HEK293 (cell line): ENCODE measurements at regions not wholly inside any gene's neighbourhood (a gene's known extent, or its start where the extent isn't known, plus 50 kb on each side); places are given as distances from the start of the nearest gene placed in this dataset.

Source experiments
- CTCF ChIA-PET: fragments of 350-600 bp; formaldehyde crosslinking; extraction: SDS; loops from one replicate; lab custom pipeline; 2021; ENCODE audit warnings: antibody characterized with exemption; lab: Yijun Ruan, JAX
- POLR2A ChIA-PET: fragments of 300-600 bp; formaldehyde crosslinking; extraction: SDS; loops from one replicate; lab custom pipeline; 2020; ENCODE audit warnings: antibody characterized with exemption, inconsistent platforms; lab: Yijun Ruan, JAX
- H3K27ac ChIP-seq: fragments of 200-500 bp; sonication (Bioruptor generic); 2 replicates; pipeline ENCODE4 v1.5.1; 2014; ENCODE audit warnings: low read depth, low read length, control low read depth, inconsistent platforms; ENCODE audit errors: extremely low read depth
- H3K36me3 ChIP-seq, 2 experiments: fragments of 200-500 bp in 1 of 2; sonication (Bioruptor generic) in 1 of 2; 1 replicate in 1 of 2; 2 replicates in 1 of 2; pipeline ENCODE4 v1.5.1; 2014 to 2017; ENCODE audit warnings: inconsistent platforms in 2 of 2, low read length in 2 of 2; ENCODE audit not compliant: control insufficient read depth in 2 of 2, insufficient read depth in 1 of 2
- H3K4me1 ChIP-seq: fragments of 200-500 bp; sonication (Bioruptor generic); 2 replicates; pipeline ENCODE4 v1.5.1; 2014; ENCODE audit warnings: mild to moderate bottlenecking, low read length, inconsistent platforms; ENCODE audit not compliant: control insufficient read depth, insufficient read depth
- H3K4me3 ChIP-seq: 2 replicates; pipeline ENCODE4 v1.5.1; 2011; ENCODE audit warnings: low read depth, mild to moderate bottlenecking, control low read depth, low read length, moderate library complexity
- H3K9me3 ChIP-seq: fragments of 200-500 bp; sonication (Bioruptor generic); 2 replicates; pipeline ENCODE4 v1.5.1; 2014; ENCODE audit warnings: low read depth, low read length, inconsistent platforms; ENCODE audit not compliant: control insufficient read depth, insufficient read depth
- BCL11A ChIP-seq: fragments of 450-650 bp; formaldehyde crosslinking; IDR thresholded peaks from 2 replicates; pipeline ENCODE4 v1.5.1; 2016; ENCODE audit warnings: low read depth, missing biosample characterization, missing genetic modification characterization
- GLIS1 ChIP-seq: fragments of 450-650 bp; formaldehyde crosslinking; IDR thresholded peaks from 2 replicates; pipeline ENCODE4 v1.5.1; 2016; ENCODE audit warnings: missing biosample characterization, missing genetic modification characterization
- HOXA7 ChIP-seq: sonication (generic); formaldehyde crosslinking; IDR thresholded peaks from 2 replicates; pipeline ENCODE4 v1.8.1; 2022; ENCODE audit warnings: missing genetic modification reagents, borderline replicate concordance
- HOXC10 ChIP-seq: sonication (generic); formaldehyde crosslinking; IDR thresholded peaks from 2 replicates; pipeline ENCODE4 v1.8.1; 2023; ENCODE audit warnings: mild to moderate bottlenecking, missing genetic modification reagents
- IKZF3 ChIP-seq: fragments of 450-650 bp; IDR thresholded peaks from 2 replicates; pipeline ENCODE4 v1.5.0; 2018; ENCODE audit warnings: missing biosample characterization, mild to moderate bottlenecking, missing genetic modification characterization, moderate library complexity
- KLF1 ChIP-seq: fragments of 450-650 bp; formaldehyde crosslinking; IDR thresholded peaks from 2 replicates; pipeline ENCODE4 v1.5.1; 2016; ENCODE audit warnings: missing biosample characterization, missing genetic modification characterization
- KLF17 ChIP-seq: fragments of 450-650 bp; formaldehyde crosslinking; IDR thresholded peaks from 2 replicates; pipeline ENCODE4 v1.5.1; 2016; ENCODE audit warnings: missing biosample characterization, missing genetic modification characterization
- SALL2 ChIP-seq: fragments of 450-650 bp; formaldehyde crosslinking; IDR thresholded peaks from 2 replicates; pipeline ENCODE4 v1.5.0; 2017; ENCODE audit warnings: missing biosample characterization, mild to moderate bottlenecking, missing genetic modification characterization, borderline replicate concordance
- ZFP41 ChIP-seq: fragments of 450-650 bp; formaldehyde crosslinking; IDR thresholded peaks from 2 replicates; pipeline ENCODE4 v1.5.1; 2016; ENCODE audit warnings: missing biosample characterization, missing genetic modification characterization, borderline replicate concordance
- ZNF10 ChIP-seq: fragments of 450-650 bp; formaldehyde crosslinking; IDR thresholded peaks from 2 replicates; pipeline ENCODE4 v1.5.1; 2017; ENCODE audit warnings: missing biosample characterization, missing genetic modification characterization
- ZNF138 ChIP-seq: fragments of 450-650 bp; formaldehyde crosslinking; IDR thresholded peaks from 2 replicates; pipeline ENCODE4 v1.5.1; 2016; ENCODE audit warnings: missing biosample characterization, missing genetic modification characterization, borderline replicate concordance
- ZNF19 ChIP-seq: fragments of 450-650 bp; formaldehyde crosslinking; IDR thresholded peaks from 2 replicates; pipeline ENCODE4; 2016; ENCODE audit warnings: missing biosample characterization, missing genetic modification characterization, low read depth
- ZNF324 ChIP-seq: fragments of 450-650 bp; formaldehyde crosslinking; IDR thresholded peaks from 2 replicates; pipeline ENCODE4 v1.5.1; 2016; ENCODE audit warnings: missing biosample characterization, missing genetic modification characterization
- ZNF350 ChIP-seq: fragments of 450-650 bp; formaldehyde crosslinking; IDR thresholded peaks from 2 replicates; pipeline ENCODE4 v1.5.0; 2017; ENCODE audit warnings: missing biosample characterization, mild to moderate bottlenecking, missing genetic modification characterization
- ZNF391 ChIP-seq: fragments of 450-650 bp; formaldehyde crosslinking; IDR thresholded peaks from 2 replicates; pipeline ENCODE4 v1.5.1; 2016; ENCODE audit warnings: low read depth, missing biosample characterization, missing genetic modification characterization, borderline replicate concordance
- ZNF394 ChIP-seq: fragments of 450-650 bp; formaldehyde crosslinking; IDR thresholded peaks from 2 replicates; pipeline ENCODE4 v1.5.1; 2016; ENCODE audit warnings: missing biosample characterization, missing genetic modification characterization, mild to moderate bottlenecking, moderate library complexity, borderline replicate concordance
- ZNF555 ChIP-seq: fragments of 450-650 bp; formaldehyde crosslinking; conservative IDR thresholded peaks from 2 replicates; pipeline ENCODE4 v1.5.1; 2017; ENCODE audit warnings: missing biosample characterization, mild to moderate bottlenecking, missing genetic modification characterization, inconsistent platforms
- ZNF558 ChIP-seq: fragments of 450-650 bp; formaldehyde crosslinking; IDR thresholded peaks from 2 replicates; pipeline ENCODE4 v1.5.1; 2016; ENCODE audit warnings: missing biosample characterization, missing genetic modification characterization
- ZNF626 ChIP-seq: fragments of 450-650 bp; sonication (Bioruptor Pico); formaldehyde crosslinking; IDR thresholded peaks from 2 replicates; pipeline ENCODE4 v1.5.1; 2018; ENCODE audit warnings: missing biosample characterization, missing genetic modification characterization, inconsistent platforms
- ZNF629 ChIP-seq: fragments of 450-650 bp; formaldehyde crosslinking; IDR thresholded peaks from 2 replicates; pipeline ENCODE4 v1.5.1; 2017; ENCODE audit warnings: missing biosample characterization, missing genetic modification characterization
- ZNF654 ChIP-seq: fragments of 450-650 bp; formaldehyde crosslinking; IDR thresholded peaks from 2 replicates; pipeline ENCODE4 v1.5.1; 2016; ENCODE audit warnings: low read depth, missing biosample characterization, missing genetic modification characterization
- ZNF747 ChIP-seq: fragments of 450-650 bp; formaldehyde crosslinking; IDR thresholded peaks from 2 replicates; pipeline ENCODE4 v1.5.1; 2016; ENCODE audit warnings: missing biosample characterization, missing genetic modification characterization
- ZNF777 ChIP-seq: fragments of 450-650 bp; formaldehyde crosslinking; IDR thresholded peaks from 2 replicates; pipeline ENCODE4 v1.5.1; 2017; ENCODE audit warnings: missing biosample characterization, missing genetic modification characterization, borderline replicate concordance
- ZNF830 ChIP-seq: fragments of 450-650 bp; IDR thresholded peaks from 2 replicates; pipeline ENCODE4 v1.5.0; 2018; ENCODE audit warnings: missing biosample characterization, missing genetic modification characterization, low read depth, mild to moderate bottlenecking, moderate library complexity
- ZXDB ChIP-seq: fragments of 450-650 bp; formaldehyde crosslinking; IDR thresholded peaks from 2 replicates; pipeline ENCODE4 v1.5.1; 2016; ENCODE audit warnings: missing biosample characterization, missing genetic modification characterization
- TF ChIP-seq, protein P1 (sequence below): fragments of 450-650 bp; formaldehyde crosslinking; IDR thresholded peaks from 2 replicates; pipeline ENCODE4 v1.5.1; 2016; ENCODE audit warnings: missing biosample characterization, missing genetic modification characterization
- TF ChIP-seq, protein P2 (sequence below): fragments of 450-650 bp; formaldehyde crosslinking; IDR thresholded peaks from 2 replicates; pipeline ENCODE4 v1.5.1; 2017; ENCODE audit warnings: missing biosample characterization, mild to moderate bottlenecking, missing genetic modification characterization, moderate library complexity

DNA sequence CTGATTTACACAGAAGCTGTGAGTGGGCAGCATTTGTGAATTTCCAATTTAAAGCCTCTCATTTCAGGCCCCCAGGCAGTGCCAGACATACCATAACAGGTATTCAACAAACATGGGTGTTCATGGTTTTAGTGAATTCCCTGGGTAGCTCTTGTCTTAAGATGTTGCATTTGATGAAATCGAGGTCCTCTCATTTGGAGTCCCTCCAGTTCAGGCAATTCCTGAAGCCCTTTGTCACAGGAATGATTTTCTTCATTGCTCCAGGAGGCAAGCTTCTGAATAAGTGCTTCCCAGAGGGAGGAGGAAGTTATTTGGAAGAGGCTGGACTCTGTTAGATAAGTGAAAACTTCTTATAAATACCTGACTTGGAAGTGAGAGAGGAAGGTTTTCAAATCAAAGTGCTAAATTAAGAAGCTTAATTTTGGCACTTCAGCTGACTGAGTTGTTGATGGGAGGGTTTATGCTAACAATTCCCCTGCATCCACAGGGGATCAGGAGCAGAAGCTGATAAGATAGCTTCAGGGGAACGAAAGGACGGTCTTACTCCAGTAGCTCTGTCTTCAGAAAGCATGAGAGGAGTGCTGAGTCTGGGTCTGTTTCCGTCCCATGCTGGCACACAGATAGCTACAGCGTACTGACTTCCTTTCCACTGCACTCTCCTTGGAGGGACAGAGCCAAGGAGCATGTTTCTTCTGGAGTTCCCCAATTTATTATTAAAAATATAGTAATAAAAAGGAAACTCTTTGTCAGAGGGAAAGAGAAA lies 543.1 kb downstream of the GBA3 start:
- Histone ChIP-seq H3K4me3 (no peak overlapping the region), H3K9me3 (no peaks in the 10 kb centered on the region), H3K27ac (no peak overlapping the region), H3K4me1 (no peaks in the 10 kb centered on the region), H3K36me3 (no peaks in the 10 kb centered on the region)
- ChIA-PET CTCF (interaction anchor here (0.8 kb wide), 1 partner anchor 731 kb away, joined by 5 read pairs; no protein-coding TSS in a partner anchor), POLR2A (no interaction called here)
- no peak for TF ChIP-seq SALL2
- TF ChIP-seq IKZF3: no peak

DNA sequence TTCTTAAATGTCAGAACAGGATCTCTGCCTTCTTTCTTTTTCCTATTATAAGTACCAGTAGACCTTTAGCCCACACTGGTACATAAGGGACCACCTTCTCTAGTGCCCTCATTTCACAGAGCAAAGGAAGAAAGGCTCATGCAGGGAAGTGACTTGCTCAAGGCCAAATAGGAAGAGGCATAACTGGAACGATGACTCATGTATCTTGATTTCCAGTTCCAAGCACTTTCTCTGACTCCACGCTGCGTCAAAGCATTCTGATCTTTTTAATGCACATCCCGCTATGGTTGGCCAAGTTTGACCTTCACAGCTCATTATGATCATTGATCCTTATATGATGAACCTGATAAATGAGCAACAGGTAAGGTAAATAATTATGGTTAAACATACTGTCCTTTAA lies 542.0 kb downstream of the GBA3 start:
- no peaks in the 10 kb centered on the region for H3K9me3 ChIP-seq
- TF ChIP-seq ZNF10 (tag by site-specific recombination) (no peak), ZNF555 (tag by site-specific recombination) (no peak), ZNF558 (tag by site-specific recombination) (no peak), KLF17 (tag by site-specific recombination) (no peak), HOXC10 (no peak), ZNF777 (tag by site-specific recombination) (no peak)
- TF ChIP-seq, protein P1, sequence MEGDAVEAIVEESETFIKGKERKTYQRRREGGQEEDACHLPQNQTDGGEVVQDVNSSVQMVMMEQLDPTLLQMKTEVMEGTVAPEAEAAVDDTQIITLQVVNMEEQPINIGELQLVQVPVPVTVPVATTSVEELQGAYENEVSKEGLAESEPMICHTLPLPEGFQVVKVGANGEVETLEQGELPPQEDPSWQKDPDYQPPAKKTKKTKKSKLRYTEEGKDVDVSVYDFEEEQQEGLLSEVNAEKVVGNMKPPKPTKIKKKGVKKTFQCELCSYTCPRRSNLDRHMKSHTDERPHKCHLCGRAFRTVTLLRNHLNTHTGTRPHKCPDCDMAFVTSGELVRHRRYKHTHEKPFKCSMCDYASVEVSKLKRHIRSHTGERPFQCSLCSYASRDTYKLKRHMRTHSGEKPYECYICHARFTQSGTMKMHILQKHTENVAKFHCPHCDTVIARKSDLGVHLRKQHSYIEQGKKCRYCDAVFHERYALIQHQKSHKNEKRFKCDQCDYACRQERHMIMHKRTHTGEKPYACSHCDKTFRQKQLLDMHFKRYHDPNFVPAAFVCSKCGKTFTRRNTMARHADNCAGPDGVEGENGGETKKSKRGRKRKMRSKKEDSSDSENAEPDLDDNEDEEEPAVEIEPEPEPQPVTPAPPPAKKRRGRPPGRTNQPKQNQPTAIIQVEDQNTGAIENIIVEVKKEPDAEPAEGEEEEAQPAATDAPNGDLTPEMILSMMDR (tag by site-specific recombination): no peak
- TF ChIP-seq, protein P2, sequence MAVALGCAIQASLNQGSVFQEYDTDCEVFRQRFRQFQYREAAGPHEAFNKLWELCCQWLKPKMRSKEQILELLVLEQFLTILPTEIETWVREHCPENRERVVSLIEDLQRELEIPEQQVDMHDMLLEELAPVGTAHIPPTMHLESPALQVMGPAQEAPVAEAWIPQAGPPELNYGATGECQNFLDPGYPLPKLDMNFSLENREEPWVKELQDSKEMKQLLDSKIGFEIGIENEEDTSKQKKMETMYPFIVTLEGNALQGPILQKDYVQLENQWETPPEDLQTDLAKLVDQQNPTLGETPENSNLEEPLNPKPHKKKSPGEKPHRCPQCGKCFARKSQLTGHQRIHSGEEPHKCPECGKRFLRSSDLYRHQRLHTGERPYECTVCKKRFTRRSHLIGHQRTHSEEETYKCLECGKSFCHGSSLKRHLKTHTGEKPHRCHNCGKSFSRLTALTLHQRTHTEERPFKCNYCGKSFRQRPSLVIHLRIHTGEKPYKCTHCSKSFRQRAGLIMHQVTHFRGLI (tag by site-specific recombination): no peak
- H3K4me3 ChIP-seq: no peak overlapping the region
- ChIA-PET POLR2A (no interaction called here), CTCF (no interaction called here)
- no peak overlapping the region for H3K27ac ChIP-seq
- no peaks in the 10 kb centered on the region for H3K36me3 ChIP-seq
- no peaks in the 10 kb centered on the region for H3K4me1 ChIP-seq

DNA sequence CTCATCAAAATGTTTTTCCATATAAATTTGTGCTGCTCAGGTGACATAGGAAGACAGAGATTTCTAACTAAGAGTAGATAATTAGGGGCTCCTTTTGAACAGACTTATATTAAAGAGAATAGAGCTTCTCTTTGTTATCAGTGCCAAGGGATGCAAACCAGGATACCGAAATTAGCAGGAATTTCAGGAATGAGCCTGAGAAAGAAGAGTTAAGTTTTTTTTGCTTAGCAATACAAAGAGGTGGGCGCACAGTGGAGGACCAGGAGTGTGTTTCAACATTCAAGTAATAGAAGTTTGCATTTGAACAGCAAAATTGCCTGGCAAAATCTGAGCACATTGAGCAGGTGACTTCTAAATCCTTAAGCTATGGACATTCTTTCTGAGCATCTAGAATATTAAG lies 541.3 kb downstream of the GBA3 start:
- ChIA-PET POLR2A (no interaction called here), CTCF (no interaction called here)
- H3K4me3 ChIP-seq: no peak overlapping the region
- H3K9me3 ChIP-seq: no peaks in the 10 kb centered on the region
- TF ChIP-seq ZNF626 (tag by site-specific recombination) (no peak), ZXDB (tag by site-specific recombination) (no peak), ZNF830 (tag by site-specific recombination) (no peak), ZNF747 (tag by site-specific recombination) (no peak), ZNF391 (tag by site-specific recombination) (no peak), ZNF350 (tag by site-specific recombination) (no peak), HOXC10 (no peak), ZFP41 (no peak), GLIS1 (tag by site-specific recombination) (no peak), ZNF324 (no peak), BCL11A (tag by site-specific recombination) (no peak), ZNF138 (tag by site-specific recombination) (no peak), ZNF394 (tag by site-specific recombination) (no peak), ZNF629 (no peak), HOXA7 (CRISPR knock-in tag) (no peak), ZNF19 (tag by site-specific recombination) (no peak), ZNF654 (tag by site-specific recombination) (no peak), KLF1 (tag by site-specific recombination) (no peak)
- H3K27ac ChIP-seq: no peak overlapping the region
- no peaks in the 10 kb centered on the region for H3K4me1 ChIP-seq
- H3K36me3 ChIP-seq: no peaks in the 10 kb centered on the region
